Osteocyte (in vitro differentiated cells): ENCODE measurements at regions not wholly inside any gene's neighbourhood (a gene's known extent, or its start where the extent isn't known, plus 50 kb on each side); places are given as distances from the start of the nearest gene placed in this dataset.
"Not testable (repeated sequence)": the region's sequence is repeated elsewhere in the genome, so short reads cannot be mapped to it uniquely, and the experiment has no call there.

Source experiments
- DNase-seq: peaks from one replicate; pipeline ENCODE4 v3.0.0; 2021; ENCODE audit warnings: mixed read lengths; ENCODE audit not compliant: unreplicated experiment; ENCODE audit errors: extremely low spot score
- H3K27ac Mint-ChIP-seq: one replicate; pipeline ENCODE4 v1.8.0; 2021; ENCODE audit warnings: mild to moderate bottlenecking, mixed read lengths; ENCODE audit not compliant: unreplicated experiment
- H3K27me3 Mint-ChIP-seq: one replicate; pipeline ENCODE4 v1.8.0; 2021; ENCODE audit warnings: mixed read lengths; ENCODE audit not compliant: unreplicated experiment
- H3K36me3 Mint-ChIP-seq: one replicate; pipeline ENCODE4 v1.8.0; 2021; ENCODE audit warnings: mixed read lengths; ENCODE audit not compliant: unreplicated experiment
- H3K4me1 Mint-ChIP-seq: one replicate; pipeline ENCODE4 v1.8.0; 2021; ENCODE audit warnings: mixed read lengths; ENCODE audit not compliant: unreplicated experiment
- H3K4me3 Mint-ChIP-seq: one replicate; pipeline ENCODE4 v1.8.0; 2021; ENCODE audit warnings: mild to moderate bottlenecking, moderate library complexity, mixed read lengths; ENCODE audit not compliant: unreplicated experiment
- H3K9me3 Mint-ChIP-seq: one replicate; pipeline ENCODE4 v1.8.0; 2021; ENCODE audit warnings: mixed read lengths; ENCODE audit not compliant: unreplicated experiment
- TF ChIP-seq, protein P1 (sequence below): fragments of 200-600 bp; sonication (generic); IDR thresholded peaks from 2 replicates; pipeline ENCODE4 v1.5.0; 2021; ENCODE audit warnings: antibody characterized with exemption, mild to moderate bottlenecking, moderate library complexity

DNA sequence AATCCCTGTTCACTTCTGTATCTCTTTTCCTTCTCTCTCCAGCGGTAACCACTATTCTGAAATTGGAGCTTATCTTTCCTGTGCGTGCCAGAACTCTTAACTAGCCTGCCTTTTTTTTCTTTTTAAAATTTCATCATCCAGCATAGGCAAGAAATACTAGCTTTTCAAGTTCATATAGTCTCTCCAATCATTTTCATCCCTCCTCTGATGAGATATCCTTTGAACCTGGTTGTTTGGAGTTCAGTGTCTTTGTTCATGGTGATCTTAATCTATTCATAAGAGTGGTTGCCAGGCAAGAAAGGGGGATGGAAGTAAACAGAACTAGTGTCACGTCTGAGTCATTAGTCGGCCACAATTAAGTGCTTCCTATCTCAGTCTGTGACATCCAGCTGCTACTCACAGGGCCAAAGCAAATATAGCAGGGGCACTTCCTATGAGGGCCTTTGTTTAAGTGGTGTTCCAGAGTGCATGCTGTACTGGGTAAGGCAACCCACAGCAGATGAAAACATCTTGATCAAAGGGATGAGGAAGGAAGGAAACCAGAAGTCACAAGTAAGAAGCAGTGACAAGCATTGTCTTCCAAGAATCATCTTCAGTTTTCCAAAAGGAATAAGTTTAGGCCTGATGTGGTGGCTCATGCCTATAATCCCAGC is 56.4 kb upstream of the XIAP start:
- no peak for DNase-seq
- no peaks in the 10 kb centered on the region for H3K27me3 Mint-ChIP-seq
- H3K36me3 Mint-ChIP-seq: no peaks in the 10 kb centered on the region
- H3K4me1 Mint-ChIP-seq: peaks cover 10% of the 10 kb centered on the region
- no peak overlapping the region for H3K4me3 Mint-ChIP-seq
- TF ChIP-seq, protein P1, sequence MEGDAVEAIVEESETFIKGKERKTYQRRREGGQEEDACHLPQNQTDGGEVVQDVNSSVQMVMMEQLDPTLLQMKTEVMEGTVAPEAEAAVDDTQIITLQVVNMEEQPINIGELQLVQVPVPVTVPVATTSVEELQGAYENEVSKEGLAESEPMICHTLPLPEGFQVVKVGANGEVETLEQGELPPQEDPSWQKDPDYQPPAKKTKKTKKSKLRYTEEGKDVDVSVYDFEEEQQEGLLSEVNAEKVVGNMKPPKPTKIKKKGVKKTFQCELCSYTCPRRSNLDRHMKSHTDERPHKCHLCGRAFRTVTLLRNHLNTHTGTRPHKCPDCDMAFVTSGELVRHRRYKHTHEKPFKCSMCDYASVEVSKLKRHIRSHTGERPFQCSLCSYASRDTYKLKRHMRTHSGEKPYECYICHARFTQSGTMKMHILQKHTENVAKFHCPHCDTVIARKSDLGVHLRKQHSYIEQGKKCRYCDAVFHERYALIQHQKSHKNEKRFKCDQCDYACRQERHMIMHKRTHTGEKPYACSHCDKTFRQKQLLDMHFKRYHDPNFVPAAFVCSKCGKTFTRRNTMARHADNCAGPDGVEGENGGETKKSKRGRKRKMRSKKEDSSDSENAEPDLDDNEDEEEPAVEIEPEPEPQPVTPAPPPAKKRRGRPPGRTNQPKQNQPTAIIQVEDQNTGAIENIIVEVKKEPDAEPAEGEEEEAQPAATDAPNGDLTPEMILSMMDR: no peak
- peak overlapping the region; percentile 71 for H3K27ac Mint-ChIP-seq
- peaks cover 3% of the 10 kb centered on the region for H3K9me3 Mint-ChIP-seq

- not testable (repeated sequence) for H3K36me3 Mint-ChIP-seq, H3K4me3 Mint-ChIP-seq, H3K27ac Mint-ChIP-seq, H3K4me1 Mint-ChIP-seq, H3K9me3 Mint-ChIP-seq, DNase-seq, H3K27me3 Mint-ChIP-seq
These were observed 55.9 kb upstream of the XIAP start for GRCh38 chrX:123803984-123804365.

GRCh38 chrX:123807835-123808416 is 51.9 kb upstream of the XIAP start:
- no peaks in the 10 kb centered on the region for H3K36me3 Mint-ChIP-seq
- H3K4me1 Mint-ChIP-seq: peaks cover 10% of the 10 kb centered on the region
- no peaks in the 10 kb centered on the region for H3K27me3 Mint-ChIP-seq
- H3K27ac Mint-ChIP-seq: no peak overlapping the region
- H3K4me3 Mint-ChIP-seq: no peak overlapping the region
- peaks cover 7% of the 10 kb centered on the region for H3K9me3 Mint-ChIP-seq
- TF ChIP-seq, protein P1: no peak
- no peak for DNase-seq

DNA sequence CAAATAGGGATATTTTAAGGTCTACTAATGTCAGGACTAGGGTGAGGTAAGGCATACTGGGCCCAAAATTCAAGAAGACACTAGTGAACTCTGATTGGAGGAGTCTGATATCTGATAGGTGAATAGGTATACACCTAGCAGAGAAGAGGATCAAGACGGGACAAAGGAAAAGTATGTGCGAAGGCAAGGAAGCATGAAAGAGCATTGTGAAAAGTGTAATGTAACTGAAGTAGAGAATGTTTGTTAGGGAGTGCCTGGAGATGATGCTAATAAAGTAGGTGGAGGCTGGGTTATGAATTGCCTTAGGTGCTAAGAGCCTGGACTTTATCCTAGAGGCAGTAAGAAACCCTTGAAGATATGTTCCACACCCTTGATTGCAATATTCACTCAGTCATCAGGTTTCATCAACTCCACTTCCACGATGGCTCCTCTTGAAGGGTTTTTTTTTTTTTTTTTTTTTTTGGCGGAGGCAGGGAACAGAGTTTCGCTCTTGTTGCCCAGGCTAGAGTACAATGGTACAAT is 49.9 kb upstream of the XIAP start:
- TF ChIP-seq, protein P1: no peak
- DNase-seq: no peak
- Mint-ChIP-seq H3K4me1 (peaks cover 6% of the 10 kb centered on the region), H3K36me3 (no peaks in the 10 kb centered on the region), H3K27ac (no peak overlapping the region), H3K4me3 (no peak overlapping the region), H3K9me3 (peaks cover 4% of the 10 kb centered on the region), H3K27me3 (no peaks in the 10 kb centered on the region)
